PFSK-1 (cell line): ENCODE measurements at regions not wholly inside any gene's neighbourhood (a gene's known extent, or its start where the extent isn't known, plus 50 kb on each side); places are given as distances from the start of the nearest gene placed in this dataset.

Source experiments
- POLR2AphosphoS5 ChIP-seq: IDR thresholded peaks from 2 replicates; pipeline ENCODE4 v1.6.1; 2012; ENCODE audit warnings: low read depth, mild to moderate bottlenecking, control low read depth, low read length, moderate library complexity
- SIN3A ChIP-seq: IDR thresholded peaks from 2 replicates; pipeline ENCODE4 v1.6.1; 2012; ENCODE audit warnings: mild to moderate bottlenecking, low read length, moderate library complexity, borderline replicate concordance; ENCODE audit not compliant: insufficient read depth
- TAF1 ChIP-seq: IDR thresholded peaks from 2 replicates; pipeline ENCODE4 v1.6.1; 2012; ENCODE audit warnings: low read length, control low read depth, borderline replicate concordance; ENCODE audit not compliant: insufficient read depth
- TF ChIP-seq, protein P1 (sequence below), 2 experiments: IDR thresholded peaks; 2 replicates each; pipeline versions ENCODE4 v1.6.1 to v1.8.0; 2011 to 2012; ENCODE audit warnings: low read depth in 2 of 2, low read length in 2 of 2, control low read depth in 1 of 2, inconsistent platforms in 1 of 2, mild to moderate bottlenecking in 1 of 2, moderate library complexity in 1 of 2; ENCODE audit not compliant: insufficient read depth in 1 of 2

DNA sequence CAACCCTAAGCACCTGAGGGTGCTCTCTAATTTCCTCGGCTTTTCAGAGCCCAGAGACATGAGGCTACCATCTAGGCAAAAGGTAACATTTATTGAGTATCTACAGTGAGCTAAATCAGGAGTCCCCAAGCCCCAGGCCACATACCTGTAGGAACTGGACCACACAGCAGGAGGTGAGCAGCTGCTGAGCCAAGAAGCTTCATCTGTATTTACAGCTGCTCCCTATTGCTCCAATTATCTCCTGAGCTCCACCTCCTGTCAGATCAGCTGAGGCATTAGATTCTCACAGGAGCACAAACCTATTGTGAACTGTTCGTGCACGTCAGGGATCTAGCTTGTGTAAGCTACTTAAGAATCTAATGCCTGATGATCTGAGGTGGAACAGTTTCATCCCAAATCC is 70.2 kb downstream of the RND3 start:
- no peak for TF ChIP-seq POLR2AphosphoS5
- TF ChIP-seq, protein P1, sequence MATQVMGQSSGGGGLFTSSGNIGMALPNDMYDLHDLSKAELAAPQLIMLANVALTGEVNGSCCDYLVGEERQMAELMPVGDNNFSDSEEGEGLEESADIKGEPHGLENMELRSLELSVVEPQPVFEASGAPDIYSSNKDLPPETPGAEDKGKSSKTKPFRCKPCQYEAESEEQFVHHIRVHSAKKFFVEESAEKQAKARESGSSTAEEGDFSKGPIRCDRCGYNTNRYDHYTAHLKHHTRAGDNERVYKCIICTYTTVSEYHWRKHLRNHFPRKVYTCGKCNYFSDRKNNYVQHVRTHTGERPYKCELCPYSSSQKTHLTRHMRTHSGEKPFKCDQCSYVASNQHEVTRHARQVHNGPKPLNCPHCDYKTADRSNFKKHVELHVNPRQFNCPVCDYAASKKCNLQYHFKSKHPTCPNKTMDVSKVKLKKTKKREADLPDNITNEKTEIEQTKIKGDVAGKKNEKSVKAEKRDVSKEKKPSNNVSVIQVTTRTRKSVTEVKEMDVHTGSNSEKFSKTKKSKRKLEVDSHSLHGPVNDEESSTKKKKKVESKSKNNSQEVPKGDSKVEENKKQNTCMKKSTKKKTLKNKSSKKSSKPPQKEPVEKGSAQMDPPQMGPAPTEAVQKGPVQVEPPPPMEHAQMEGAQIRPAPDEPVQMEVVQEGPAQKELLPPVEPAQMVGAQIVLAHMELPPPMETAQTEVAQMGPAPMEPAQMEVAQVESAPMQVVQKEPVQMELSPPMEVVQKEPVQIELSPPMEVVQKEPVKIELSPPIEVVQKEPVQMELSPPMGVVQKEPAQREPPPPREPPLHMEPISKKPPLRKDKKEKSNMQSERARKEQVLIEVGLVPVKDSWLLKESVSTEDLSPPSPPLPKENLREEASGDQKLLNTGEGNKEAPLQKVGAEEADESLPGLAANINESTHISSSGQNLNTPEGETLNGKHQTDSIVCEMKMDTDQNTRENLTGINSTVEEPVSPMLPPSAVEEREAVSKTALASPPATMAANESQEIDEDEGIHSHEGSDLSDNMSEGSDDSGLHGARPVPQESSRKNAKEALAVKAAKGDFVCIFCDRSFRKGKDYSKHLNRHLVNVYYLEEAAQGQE (IDR thresholded peaks at IDR 0.05; ENCODE audit: insufficient read depth in 1 of 2, low read depth in 2 of 2, low read length in 2 of 2): no peak
- TF ChIP-seq SIN3A: no peak
- TF ChIP-seq TAF1: no peak
